T-helper 2 cell treated with Interferon-gamma antibody and Interleukin-4, amounts not matched to agents 100 ng/mL and 5 ng/mL, for 36 hours (primary cell): ENCODE measurements at regions not wholly inside any gene's neighbourhood (a gene's known extent, or its start where the extent isn't known, plus 50 kb on each side); places are given as distances from the start of the nearest gene placed in this dataset.

Experiments used
- intact Hi-C: fragments of 100-400 bp; cut with micrococcal nuclease; formaldehyde crosslinking; loops from one replicate; pipeline ENCODE4 v1.15.1; 2023

- intact Hi-C loops = no loop called here
Measured at GRCh38 chr10:78357141-78358063, 323.7 kb downstream of the RPS24 start.

GRCh38 chr10:78358351-78358750 lies 324.7 kb downstream of the RPS24 start:
- intact Hi-C loops = no loop called here

GRCh38 chr10:78358982-78359381 lies 325.3 kb downstream of the RPS24 start:
- intact Hi-C loops = no loop called here

GRCh38 chr10:78359640-78360091 lies 326.0 kb downstream of the RPS24 start:
- intact Hi-C loops = no loop called here

GRCh38 chr10:78360284-78360683 lies 326.6 kb downstream of the RPS24 start:
- intact Hi-C loops = no loop called here

GRCh38 chr10:78361031-78361430 lies 327.4 kb downstream of the RPS24 start:
- intact Hi-C loops = no loop called here

- intact Hi-C loops = no loop called here
Measured at GRCh38 chr10:78362406-78363022, 328.9 kb downstream of the RPS24 start.

GRCh38 chr10:78363190-78363589 lies 329.5 kb downstream of the RPS24 start:
- intact Hi-C loops = no loop called here

- intact Hi-C loops = no loop called here
Measured at GRCh38 chr10:78365694-78366093, 332.0 kb downstream of the RPS24 start.

GRCh38 chr10:78366663-78367411 lies 333.2 kb downstream of the RPS24 start:
- intact Hi-C loops = no loop called here

GRCh38 chr10:78367751-78368150 lies 334.1 kb downstream of the RPS24 start:
- intact Hi-C loops = no loop called here

- intact Hi-C loops = no loop called here
Measured at GRCh38 chr10:78371136-78371535, 337.5 kb downstream of the RPS24 start.

GRCh38 chr10:78372806-78373205 lies 339.1 kb downstream of the RPS24 start:
- intact Hi-C loops = no loop called here

- intact Hi-C loops = no loop called here
Measured at GRCh38 chr10:78374331-78375028, 340.8 kb downstream of the RPS24 start.

- intact Hi-C loops = no loop called here
Measured at GRCh38 chr10:78375854-78376785, 342.5 kb downstream of the RPS24 start.

- intact Hi-C loops = no loop called here
Measured at GRCh38 chr10:78377356-78377755, 343.7 kb downstream of the RPS24 start.

- intact Hi-C loops = no loop called here
Measured at GRCh38 chr10:78378192-78378591, 344.5 kb downstream of the RPS24 start.

GRCh38 chr10:78381107-78381506 lies 347.4 kb downstream of the RPS24 start:
- intact Hi-C loops = no loop called here

- intact Hi-C loops = no loop called here
Measured at GRCh38 chr10:78382047-78382446, 348.4 kb downstream of the RPS24 start.

GRCh38 chr10:78382772-78383171 lies 349.1 kb downstream of the RPS24 start:
- intact Hi-C loops = no loop called here
